NCI-H524 treated with DMSO at 0.1 percent for 48 hours (cell line): ENCODE measurements at regions not wholly inside any gene's neighbourhood (a gene's known extent, or its start where the extent isn't known, plus 50 kb on each side); places are given as distances from the start of the nearest gene placed in this dataset.
"Not testable (repeated sequence)": the region's sequence is repeated elsewhere in the genome, so short reads cannot be mapped to it uniquely, and the experiment has no call there.

Experiments used
- DNase-seq: peaks from one replicate; lab custom pipeline; 2025; lab: John Stamatoyannopoulos, UW

- no peak for DNase-seq
Observed at GRCh38 chr2:446963-447530, 159.2 kb upstream of the ALKAL2 start.

- no peak for DNase-seq
Observed at GRCh38 chr2:446303-446874, 158.5 kb upstream of the ALKAL2 start.

- DNase-seq: no peak
Observed at GRCh38 chr2:445896-446295, 158.0 kb upstream of the ALKAL2 start.

- DNase-seq: no peak
Observed at GRCh38 chr2:444937-445884, 157.3 kb upstream of the ALKAL2 start.

- DNase-seq: no peak
Observed at GRCh38 chr2:443741-444140, 155.8 kb upstream of the ALKAL2 start.

- DNase-seq: no peak
Observed at GRCh38 chr2:443216-443615, 155.3 kb upstream of the ALKAL2 start.

- no peak for DNase-seq
Observed at GRCh38 chr2:441258-442022, 153.5 kb upstream of the ALKAL2 start.

GRCh38 chr2:440403-440740 is 152.5 kb upstream of the ALKAL2 start:
- no peak for DNase-seq

GRCh38 chr2:439556-440402 is 151.9 kb upstream of the ALKAL2 start:
- no peak for DNase-seq

- peak; percentile 9 for DNase-seq
Observed at GRCh38 chr2:439077-439476, 151.2 kb upstream of the ALKAL2 start.

GRCh38 chr2:437756-438393 is 150.0 kb upstream of the ALKAL2 start:
- DNase-seq: peak; percentile 33

GRCh38 chr2:437180-437579 is 149.3 kb upstream of the ALKAL2 start:
- no peak for DNase-seq

- DNase-seq: no peak
Observed at GRCh38 chr2:436205-436604, 148.3 kb upstream of the ALKAL2 start.

- DNase-seq: no peak
Observed at GRCh38 chr2:434625-435024, 146.7 kb upstream of the ALKAL2 start.

- no peak for DNase-seq
Observed at GRCh38 chr2:433216-433615, 145.3 kb upstream of the ALKAL2 start.

- no peak for DNase-seq
Observed at GRCh38 chr2:430291-431040, 142.6 kb upstream of the ALKAL2 start.

GRCh38 chr2:429575-430254 is 141.8 kb upstream of the ALKAL2 start:
- no peak for DNase-seq

- DNase-seq: no peak
Observed at GRCh38 chr2:429142-429541, 141.3 kb upstream of the ALKAL2 start.

GRCh38 chr2:428591-428990 is 140.7 kb upstream of the ALKAL2 start:
- DNase-seq: no peak

- not testable (repeated sequence) for DNase-seq
Observed at GRCh38 chr2:426696-427095, 138.8 kb upstream of the ALKAL2 start.
